ENCODE measurements at regions not wholly inside any gene's neighbourhood (a gene's known extent, or its start where the extent isn't known, plus 50 kb on each side); places are given as distances from the start of the nearest gene placed in this dataset.

DNA sequence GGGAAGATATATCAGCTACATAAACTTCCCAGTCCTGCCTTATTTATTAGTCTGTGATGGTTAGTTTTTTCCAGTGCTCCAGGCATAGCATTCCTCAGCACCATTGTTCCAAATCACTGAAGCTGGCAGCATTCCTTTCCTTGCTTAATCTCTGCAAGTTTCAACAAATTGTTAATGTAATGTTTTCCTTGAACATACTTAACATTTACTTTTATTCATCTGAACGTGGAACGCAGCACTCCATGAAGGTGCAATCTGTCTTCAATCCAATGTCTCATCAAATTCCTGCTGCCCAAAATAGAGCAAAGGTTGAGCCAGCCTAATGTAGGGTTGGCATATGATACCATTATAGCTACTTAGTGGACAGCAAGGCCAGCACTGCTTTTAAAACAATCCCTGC, 441.1 kb upstream of the RBFOX1 start:
- H3K27me3 ChIP-seq (ENCODE audit: control insufficient read depth, insufficient read depth, low read length) = no peaks in the 10 kb centered on the region
- no peaks in the 10 kb centered on the region for H3K36me3 ChIP-seq (ENCODE audit: control insufficient read depth, insufficient read depth, low read length)
- H3K4me3 ChIP-seq (ENCODE audit: low read depth, low read length) = no peak overlapping the region
- POLR2A ChIA-PET = no interaction called here
- no peak for DNase-seq (ENCODE audit: low read depth)
- CTCF ChIA-PET = no interaction called here
- TF ChIP-seq, protein P1, sequence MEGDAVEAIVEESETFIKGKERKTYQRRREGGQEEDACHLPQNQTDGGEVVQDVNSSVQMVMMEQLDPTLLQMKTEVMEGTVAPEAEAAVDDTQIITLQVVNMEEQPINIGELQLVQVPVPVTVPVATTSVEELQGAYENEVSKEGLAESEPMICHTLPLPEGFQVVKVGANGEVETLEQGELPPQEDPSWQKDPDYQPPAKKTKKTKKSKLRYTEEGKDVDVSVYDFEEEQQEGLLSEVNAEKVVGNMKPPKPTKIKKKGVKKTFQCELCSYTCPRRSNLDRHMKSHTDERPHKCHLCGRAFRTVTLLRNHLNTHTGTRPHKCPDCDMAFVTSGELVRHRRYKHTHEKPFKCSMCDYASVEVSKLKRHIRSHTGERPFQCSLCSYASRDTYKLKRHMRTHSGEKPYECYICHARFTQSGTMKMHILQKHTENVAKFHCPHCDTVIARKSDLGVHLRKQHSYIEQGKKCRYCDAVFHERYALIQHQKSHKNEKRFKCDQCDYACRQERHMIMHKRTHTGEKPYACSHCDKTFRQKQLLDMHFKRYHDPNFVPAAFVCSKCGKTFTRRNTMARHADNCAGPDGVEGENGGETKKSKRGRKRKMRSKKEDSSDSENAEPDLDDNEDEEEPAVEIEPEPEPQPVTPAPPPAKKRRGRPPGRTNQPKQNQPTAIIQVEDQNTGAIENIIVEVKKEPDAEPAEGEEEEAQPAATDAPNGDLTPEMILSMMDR (IDR thresholded peaks at IDR 0.05; ENCODE audit: insufficient read depth, low read depth, low read length) = no peak

DNA sequence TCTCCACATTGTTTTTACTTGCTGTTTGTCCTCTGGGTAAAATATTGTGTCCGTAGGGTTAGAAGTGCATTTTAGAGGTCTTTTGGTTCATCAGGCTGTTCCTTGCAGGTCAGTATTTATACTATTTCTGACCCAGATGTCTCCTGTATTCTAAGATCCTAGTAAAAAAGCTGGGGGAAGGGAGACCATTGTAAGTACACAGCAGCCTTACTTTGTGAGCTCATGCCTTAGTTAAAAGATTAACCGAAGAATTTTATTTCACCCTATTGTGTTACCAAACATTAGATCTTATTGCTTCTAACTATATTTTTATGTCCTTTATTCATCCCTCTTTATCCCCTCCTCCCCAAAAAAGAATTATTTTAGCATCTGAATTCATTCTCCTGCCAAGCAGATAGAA, 444.1 kb upstream of the RBFOX1 start:
- H3K4me3 ChIP-seq (ENCODE audit: low read depth, low read length) = no peak overlapping the region
- H3K36me3 ChIP-seq (ENCODE audit: control insufficient read depth, insufficient read depth, low read length) = no peaks in the 10 kb centered on the region
- no peak for DNase-seq (ENCODE audit: low read depth)
- ChIA-PET POLR2A (no interaction called here), CTCF (no interaction called here)
- TF ChIP-seq, protein P1 (IDR thresholded peaks at IDR 0.05; ENCODE audit: insufficient read depth, low read depth, low read length) = no peak
- H3K27me3 ChIP-seq (ENCODE audit: control insufficient read depth, insufficient read depth, low read length) = no peaks in the 10 kb centered on the region

DNA sequence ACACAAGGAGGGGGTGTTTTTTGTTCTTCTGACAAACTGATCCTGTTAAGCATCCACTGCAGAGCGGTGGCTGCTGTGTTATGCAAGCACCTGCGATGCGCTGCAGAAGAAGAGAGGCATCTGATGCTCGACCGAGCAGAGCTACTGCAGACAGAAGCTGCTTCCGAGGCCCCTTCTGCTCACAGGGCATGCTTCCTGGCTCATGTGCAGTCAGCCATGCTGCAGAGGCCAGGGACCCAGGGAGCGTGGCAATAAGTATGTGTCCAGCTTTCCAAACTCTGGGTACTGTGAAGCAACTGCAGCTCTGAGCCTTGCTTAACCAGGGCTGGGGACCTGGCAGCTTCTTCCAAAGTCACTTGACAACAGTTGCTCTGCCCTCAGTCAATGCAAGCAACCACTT, 448.6 kb upstream of the RBFOX1 start:
- POLR2A ChIA-PET = no interaction called here

DNA sequence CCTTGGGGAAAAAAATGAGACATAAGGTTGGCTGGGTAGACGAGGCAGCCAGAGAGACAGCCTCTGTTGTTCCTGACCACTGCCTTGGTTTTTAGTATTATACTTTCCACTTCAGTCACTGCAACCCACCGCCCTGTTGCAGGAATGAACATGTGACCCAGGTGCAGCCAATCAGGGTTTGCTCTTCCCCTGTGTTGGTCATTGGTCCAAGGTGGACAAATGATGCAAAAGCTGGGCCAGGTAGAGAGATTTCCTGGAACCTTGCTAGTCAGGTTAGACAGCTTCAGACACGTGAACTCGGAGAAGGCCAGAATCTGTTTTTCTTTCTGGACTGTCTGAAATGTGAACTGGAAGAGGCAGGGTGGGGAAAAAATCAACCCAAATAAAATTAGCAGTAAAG, 452.4 kb upstream of the RBFOX1 start:
- no peaks in the 10 kb centered on the region for H3K36me3 ChIP-seq (ENCODE audit: control insufficient read depth, insufficient read depth, low read length)
- H3K27me3 ChIP-seq (ENCODE audit: control insufficient read depth, insufficient read depth, low read length) = no peaks in the 10 kb centered on the region
- H3K4me3 ChIP-seq (ENCODE audit: low read depth, low read length) = no peak overlapping the region
- ChIA-PET POLR2A (no interaction called here), CTCF (no interaction called here)
- DNase-seq (ENCODE audit: low read depth) = no peak
- TF ChIP-seq, protein P1 (IDR thresholded peaks at IDR 0.05; ENCODE audit: insufficient read depth, low read depth, low read length) = no peak

More for the DNA sequence above, 448.6 kb upstream of the RBFOX1 start:
- DNase-seq (ENCODE audit: low read depth) = no peak
- Histone ChIP-seq H3K4me3 (ENCODE audit: low read depth, low read length) (no peak overlapping the region), H3K36me3 (ENCODE audit: control insufficient read depth, insufficient read depth, low read length) (no peaks in the 10 kb centered on the region), H3K27me3 (ENCODE audit: control insufficient read depth, insufficient read depth, low read length) (no peaks in the 10 kb centered on the region)
- CTCF ChIA-PET = no interaction called here
- TF ChIP-seq, protein P1 (IDR thresholded peaks at IDR 0.05; ENCODE audit: insufficient read depth, low read depth, low read length) = no peak

- Histone ChIP-seq H3K36me3 (ENCODE audit: control insufficient read depth, insufficient read depth, low read length) (no peaks in the 10 kb centered on the region), H3K27me3 (ENCODE audit: control insufficient read depth, insufficient read depth, low read length) (no peaks in the 10 kb centered on the region), H3K4me3 (ENCODE audit: low read depth, low read length) (no peak overlapping the region)
- TF ChIP-seq, protein P1 (IDR thresholded peaks at IDR 0.05; ENCODE audit: insufficient read depth, low read depth, low read length) = no peak
- ChIA-PET POLR2A (no interaction called here), CTCF (no interaction called here)
- DNase-seq (ENCODE audit: low read depth) = no peak
Observed at GRCh38 chr16:6864671-6865070, 468.0 kb upstream of the RBFOX1 start.
